Nephron (organoid): ENCODE measurements at regions not wholly inside any gene's neighbourhood (a gene's known extent, or its start where the extent isn't known, plus 50 kb on each side); places are given as distances from the start of the nearest gene placed in this dataset.
A peak's percentile ranks its signal among the peaks of the same experiment; 100 is the strongest.

Source experiments
- H3K27ac Mint-ChIP-seq, 3 experiments: 2 replicates each; pipeline ENCODE4 v1.8.0; 2020; ENCODE audit warnings: mixed read lengths in 3 of 3, mild to moderate bottlenecking in 2 of 3, moderate library complexity in 1 of 3
- H3K27me3 Mint-ChIP-seq: 2 replicates; pipeline ENCODE4 v1.8.0; 2021; ENCODE audit warnings: low read depth, mild to moderate bottlenecking, moderate library complexity, mixed read lengths
- H3K36me3 Mint-ChIP-seq: 2 replicates; pipeline ENCODE4 v1.8.0; 2020; ENCODE audit warnings: low read depth, mixed read lengths
- H3K4me1 Mint-ChIP-seq: 2 replicates; pipeline ENCODE4 v1.8.0; 2020; ENCODE audit warnings: mixed read lengths
- H3K4me3 Mint-ChIP-seq, 3 experiments: 2 replicates each; pipeline ENCODE4 v1.8.0; 2020; ENCODE audit warnings: mild to moderate bottlenecking in 3 of 3, mixed read lengths in 3 of 3, moderate library complexity in 2 of 3
- H3K9me3 Mint-ChIP-seq: 2 replicates; pipeline ENCODE4 v1.8.0; 2020; ENCODE audit warnings: mixed read lengths
- TF ChIP-seq, protein P1 (sequence below), 3 experiments: fragments of 200-600 bp; sonication (generic); IDR thresholded peaks; one replicate each; pipeline ENCODE4 v1.5.0; 2021; ENCODE audit warnings: antibody characterized with exemption in 3 of 3; ENCODE audit not compliant: unreplicated experiment in 3 of 3

GRCh38 chr5:146965761-146966659, 87.5 kb upstream of the PPP2R2B start:
- TF ChIP-seq, protein P1, sequence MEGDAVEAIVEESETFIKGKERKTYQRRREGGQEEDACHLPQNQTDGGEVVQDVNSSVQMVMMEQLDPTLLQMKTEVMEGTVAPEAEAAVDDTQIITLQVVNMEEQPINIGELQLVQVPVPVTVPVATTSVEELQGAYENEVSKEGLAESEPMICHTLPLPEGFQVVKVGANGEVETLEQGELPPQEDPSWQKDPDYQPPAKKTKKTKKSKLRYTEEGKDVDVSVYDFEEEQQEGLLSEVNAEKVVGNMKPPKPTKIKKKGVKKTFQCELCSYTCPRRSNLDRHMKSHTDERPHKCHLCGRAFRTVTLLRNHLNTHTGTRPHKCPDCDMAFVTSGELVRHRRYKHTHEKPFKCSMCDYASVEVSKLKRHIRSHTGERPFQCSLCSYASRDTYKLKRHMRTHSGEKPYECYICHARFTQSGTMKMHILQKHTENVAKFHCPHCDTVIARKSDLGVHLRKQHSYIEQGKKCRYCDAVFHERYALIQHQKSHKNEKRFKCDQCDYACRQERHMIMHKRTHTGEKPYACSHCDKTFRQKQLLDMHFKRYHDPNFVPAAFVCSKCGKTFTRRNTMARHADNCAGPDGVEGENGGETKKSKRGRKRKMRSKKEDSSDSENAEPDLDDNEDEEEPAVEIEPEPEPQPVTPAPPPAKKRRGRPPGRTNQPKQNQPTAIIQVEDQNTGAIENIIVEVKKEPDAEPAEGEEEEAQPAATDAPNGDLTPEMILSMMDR (IDR thresholded peaks at IDR 0.05; ENCODE audit: unreplicated experiment in 3 of 3) = peak; percentile 85 to 88 (median 85)
- no peak overlapping the region for H3K4me3 Mint-ChIP-seq
- no peak overlapping the region for H3K27ac Mint-ChIP-seq
- H3K27me3 Mint-ChIP-seq = peaks cover 10% of the 10 kb centered on the region
- no peaks in the 10 kb centered on the region for H3K4me1 Mint-ChIP-seq
- no peaks in the 10 kb centered on the region for H3K36me3 Mint-ChIP-seq
- no peaks in the 10 kb centered on the region for H3K9me3 Mint-ChIP-seq

- Mint-ChIP-seq H3K36me3 (no peaks in the 10 kb centered on the region), H3K4me3 (no peak overlapping the region), H3K4me1 (no peaks in the 10 kb centered on the region), H3K9me3 (no peaks in the 10 kb centered on the region), H3K27me3 (peaks cover 10% of the 10 kb centered on the region), H3K27ac (no peak overlapping the region)
- TF ChIP-seq, protein P1 (IDR thresholded peaks at IDR 0.05; ENCODE audit: unreplicated experiment in 3 of 3) = no peak
Measured at GRCh38 chr5:146967646-146968045, 89.1 kb upstream of the PPP2R2B start.

- no peak overlapping the region for H3K27ac Mint-ChIP-seq
- H3K9me3 Mint-ChIP-seq = no peaks in the 10 kb centered on the region
- H3K4me1 Mint-ChIP-seq = no peaks in the 10 kb centered on the region
- peaks cover 6% of the 10 kb centered on the region for H3K27me3 Mint-ChIP-seq
- TF ChIP-seq, protein P1 (IDR thresholded peaks at IDR 0.05; ENCODE audit: unreplicated experiment in 3 of 3) = no peak
- no peak overlapping the region for H3K4me3 Mint-ChIP-seq
- H3K36me3 Mint-ChIP-seq = no peaks in the 10 kb centered on the region
Measured at GRCh38 chr5:146971401-146971800, 92.8 kb upstream of the PPP2R2B start.

DNA sequence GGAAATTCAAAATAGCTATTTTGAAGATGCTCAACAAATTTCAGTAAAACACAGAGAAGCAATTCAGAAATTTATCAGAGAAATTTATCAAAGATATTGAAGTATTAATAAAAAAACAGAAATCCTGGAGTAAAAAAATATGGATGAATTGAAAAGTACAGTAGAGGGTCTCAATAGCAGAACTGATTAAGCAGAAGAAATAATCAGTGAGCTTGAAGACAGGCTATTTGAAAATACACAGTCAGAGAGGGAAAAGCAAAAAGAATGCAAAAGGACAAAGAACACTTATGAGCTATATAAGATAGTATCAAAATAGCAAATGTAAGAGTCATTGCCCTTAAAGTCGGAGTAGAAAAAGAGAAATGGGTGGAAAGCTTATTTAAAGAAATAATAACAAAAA, 107.9 kb upstream of the PPP2R2B start:
- no peak overlapping the region for H3K27ac Mint-ChIP-seq
- H3K4me1 Mint-ChIP-seq = no peaks in the 10 kb centered on the region
- no peaks in the 10 kb centered on the region for H3K36me3 Mint-ChIP-seq
- TF ChIP-seq, protein P1 (IDR thresholded peaks at IDR 0.05; ENCODE audit: unreplicated experiment in 3 of 3) = no peak
- H3K27me3 Mint-ChIP-seq = peaks cover 3% of the 10 kb centered on the region
- H3K9me3 Mint-ChIP-seq = peaks cover 38% of the 10 kb centered on the region
- no peak overlapping the region for H3K4me3 Mint-ChIP-seq

DNA sequence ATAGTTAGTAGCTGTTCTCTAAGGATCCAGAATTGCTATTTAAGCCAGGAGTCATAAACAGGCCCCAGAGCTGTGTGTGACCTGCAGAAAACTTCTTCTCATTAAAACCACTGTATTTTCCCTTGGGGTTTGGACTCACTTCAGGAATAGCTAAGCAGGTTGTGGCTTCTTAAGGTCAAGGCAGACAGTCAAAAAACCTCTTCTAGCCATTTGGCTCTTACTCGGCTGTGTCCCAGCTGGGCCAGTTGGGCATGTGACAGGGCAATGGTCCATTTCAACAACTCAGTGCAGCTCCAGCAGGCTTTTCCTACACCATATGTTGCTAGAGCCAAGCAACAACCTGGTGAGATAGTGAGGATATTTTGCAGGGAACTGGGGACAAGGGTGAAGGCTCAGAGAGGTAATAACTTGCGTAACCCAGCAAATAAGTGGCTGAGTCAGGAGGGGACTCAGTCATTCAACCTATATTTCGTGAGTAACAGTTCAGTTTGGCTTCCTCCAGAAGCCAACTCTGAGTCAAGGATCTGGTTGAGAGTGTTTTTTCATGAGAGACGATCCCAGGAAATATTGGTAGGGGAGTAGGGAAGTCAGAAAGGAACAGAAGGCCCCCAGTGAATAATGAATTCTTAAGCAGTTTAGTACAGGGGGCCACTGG, 115.4 kb upstream of the PPP2R2B start:
- Mint-ChIP-seq H3K4me3 (no peak overlapping the region), H3K4me1 (no peaks in the 10 kb centered on the region), H3K27me3 (no peaks in the 10 kb centered on the region)

More for the DNA sequence above, 115.4 kb upstream of the PPP2R2B start:
- Mint-ChIP-seq H3K27ac (no peak overlapping the region), H3K36me3 (no peaks in the 10 kb centered on the region), H3K9me3 (peaks cover 13% of the 10 kb centered on the region)
- TF ChIP-seq, protein P1 (IDR thresholded peaks at IDR 0.05; ENCODE audit: unreplicated experiment in 3 of 3) = no peak
